ENCODE measurements at regions not wholly inside any gene's neighbourhood (a gene's known extent, or its start where the extent isn't known, plus 50 kb on each side); places are given as distances from the start of the nearest gene placed in this dataset.

DNA sequence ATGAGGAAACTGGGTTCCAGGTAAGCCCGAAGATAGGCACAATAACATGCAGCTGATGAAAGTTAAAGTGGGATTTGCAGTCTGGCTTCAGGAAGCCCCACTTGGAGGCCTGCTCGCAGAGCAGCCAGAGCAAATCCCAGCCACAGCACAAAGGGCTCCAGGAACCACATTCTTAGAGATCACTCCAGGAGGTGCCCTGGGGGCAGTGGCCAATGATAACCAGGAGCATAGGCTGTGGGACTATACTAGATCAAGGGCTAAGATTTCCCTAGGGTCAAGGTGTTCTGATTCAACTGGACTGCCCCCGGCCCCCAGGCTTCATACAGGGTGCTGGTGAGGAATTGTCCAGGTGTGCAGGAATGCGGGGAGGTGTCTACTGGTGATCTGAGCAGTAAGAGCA is 133.9 kb upstream of the PTPRT start:
- TF ChIP-seq, protein P1, sequence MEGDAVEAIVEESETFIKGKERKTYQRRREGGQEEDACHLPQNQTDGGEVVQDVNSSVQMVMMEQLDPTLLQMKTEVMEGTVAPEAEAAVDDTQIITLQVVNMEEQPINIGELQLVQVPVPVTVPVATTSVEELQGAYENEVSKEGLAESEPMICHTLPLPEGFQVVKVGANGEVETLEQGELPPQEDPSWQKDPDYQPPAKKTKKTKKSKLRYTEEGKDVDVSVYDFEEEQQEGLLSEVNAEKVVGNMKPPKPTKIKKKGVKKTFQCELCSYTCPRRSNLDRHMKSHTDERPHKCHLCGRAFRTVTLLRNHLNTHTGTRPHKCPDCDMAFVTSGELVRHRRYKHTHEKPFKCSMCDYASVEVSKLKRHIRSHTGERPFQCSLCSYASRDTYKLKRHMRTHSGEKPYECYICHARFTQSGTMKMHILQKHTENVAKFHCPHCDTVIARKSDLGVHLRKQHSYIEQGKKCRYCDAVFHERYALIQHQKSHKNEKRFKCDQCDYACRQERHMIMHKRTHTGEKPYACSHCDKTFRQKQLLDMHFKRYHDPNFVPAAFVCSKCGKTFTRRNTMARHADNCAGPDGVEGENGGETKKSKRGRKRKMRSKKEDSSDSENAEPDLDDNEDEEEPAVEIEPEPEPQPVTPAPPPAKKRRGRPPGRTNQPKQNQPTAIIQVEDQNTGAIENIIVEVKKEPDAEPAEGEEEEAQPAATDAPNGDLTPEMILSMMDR (conservative IDR thresholded peaks at IDR 0.05; ENCODE audit: low read depth in 2 of 2): no peak
- TF ChIP-seq, protein P2, sequence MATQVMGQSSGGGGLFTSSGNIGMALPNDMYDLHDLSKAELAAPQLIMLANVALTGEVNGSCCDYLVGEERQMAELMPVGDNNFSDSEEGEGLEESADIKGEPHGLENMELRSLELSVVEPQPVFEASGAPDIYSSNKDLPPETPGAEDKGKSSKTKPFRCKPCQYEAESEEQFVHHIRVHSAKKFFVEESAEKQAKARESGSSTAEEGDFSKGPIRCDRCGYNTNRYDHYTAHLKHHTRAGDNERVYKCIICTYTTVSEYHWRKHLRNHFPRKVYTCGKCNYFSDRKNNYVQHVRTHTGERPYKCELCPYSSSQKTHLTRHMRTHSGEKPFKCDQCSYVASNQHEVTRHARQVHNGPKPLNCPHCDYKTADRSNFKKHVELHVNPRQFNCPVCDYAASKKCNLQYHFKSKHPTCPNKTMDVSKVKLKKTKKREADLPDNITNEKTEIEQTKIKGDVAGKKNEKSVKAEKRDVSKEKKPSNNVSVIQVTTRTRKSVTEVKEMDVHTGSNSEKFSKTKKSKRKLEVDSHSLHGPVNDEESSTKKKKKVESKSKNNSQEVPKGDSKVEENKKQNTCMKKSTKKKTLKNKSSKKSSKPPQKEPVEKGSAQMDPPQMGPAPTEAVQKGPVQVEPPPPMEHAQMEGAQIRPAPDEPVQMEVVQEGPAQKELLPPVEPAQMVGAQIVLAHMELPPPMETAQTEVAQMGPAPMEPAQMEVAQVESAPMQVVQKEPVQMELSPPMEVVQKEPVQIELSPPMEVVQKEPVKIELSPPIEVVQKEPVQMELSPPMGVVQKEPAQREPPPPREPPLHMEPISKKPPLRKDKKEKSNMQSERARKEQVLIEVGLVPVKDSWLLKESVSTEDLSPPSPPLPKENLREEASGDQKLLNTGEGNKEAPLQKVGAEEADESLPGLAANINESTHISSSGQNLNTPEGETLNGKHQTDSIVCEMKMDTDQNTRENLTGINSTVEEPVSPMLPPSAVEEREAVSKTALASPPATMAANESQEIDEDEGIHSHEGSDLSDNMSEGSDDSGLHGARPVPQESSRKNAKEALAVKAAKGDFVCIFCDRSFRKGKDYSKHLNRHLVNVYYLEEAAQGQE (IDR thresholded peaks at IDR 0.05; ENCODE audit: unreplicated experiment): no peak
- TF ChIP-seq POLR2AphosphoS5 (IDR thresholded peaks at IDR 0.05; ENCODE audit: low read depth): no peak
- TF ChIP-seq EZH2 (IDR thresholded peaks at IDR 0.05; ENCODE audit: low read depth, unreplicated experiment): no peak
- no peak for TF ChIP-seq EZH2phosphoT487 (IDR thresholded peaks at IDR 0.05; ENCODE audit: unreplicated experiment)
- TF ChIP-seq, protein P3, sequence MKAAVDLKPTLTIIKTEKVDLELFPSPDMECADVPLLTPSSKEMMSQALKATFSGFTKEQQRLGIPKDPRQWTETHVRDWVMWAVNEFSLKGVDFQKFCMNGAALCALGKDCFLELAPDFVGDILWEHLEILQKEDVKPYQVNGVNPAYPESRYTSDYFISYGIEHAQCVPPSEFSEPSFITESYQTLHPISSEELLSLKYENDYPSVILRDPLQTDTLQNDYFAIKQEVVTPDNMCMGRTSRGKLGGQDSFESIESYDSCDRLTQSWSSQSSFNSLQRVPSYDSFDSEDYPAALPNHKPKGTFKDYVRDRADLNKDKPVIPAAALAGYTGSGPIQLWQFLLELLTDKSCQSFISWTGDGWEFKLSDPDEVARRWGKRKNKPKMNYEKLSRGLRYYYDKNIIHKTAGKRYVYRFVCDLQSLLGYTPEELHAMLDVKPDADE (IDR thresholded peaks at IDR 0.05): no peak

Measured in GM23338 (cell line).